MM.1S (cell line): ENCODE measurements at regions not wholly inside any gene's neighbourhood (a gene's known extent, or its start where the extent isn't known, plus 50 kb on each side); places are given as distances from the start of the nearest gene placed in this dataset.

Source experiments
- DNase-seq: peaks from one replicate; pipeline ENCODE4 v3.0.0-alpha.2; 2015
- H2AFZ ChIP-seq: fragments of 300-600 bp; sonication (generic); 2 replicates; pipeline ENCODE4 v1.6.0; 2016; ENCODE audit warnings: antibody characterized with exemption, low read length
- H3F3A ChIP-seq: fragments of 300-600 bp; sonication (generic); 2 replicates; pipeline ENCODE4 v1.6.1; 2016; ENCODE audit warnings: mild to moderate bottlenecking, antibody characterized with exemption, low read length, moderate library complexity, mixed read lengths; ENCODE audit not compliant: insufficient read depth
- H3K27ac ChIP-seq: fragments of 300-600 bp; sonication (generic); 2 replicates; pipeline ENCODE4 v1.5.1; 2016; ENCODE audit warnings: mild to moderate bottlenecking, low read length
- H3K27me3 ChIP-seq: fragments of 300-600 bp; sonication (generic); replicated peaks from 2 replicates; pipeline ENCODE4 v1.6.0; 2016; ENCODE audit warnings: low read length; ENCODE audit not compliant: insufficient read depth
- H3K36me3 ChIP-seq: fragments of 300-600 bp; sonication (generic); replicated peaks from 2 replicates; pipeline ENCODE4 v1.6.1; 2016; ENCODE audit warnings: mild to moderate bottlenecking, low read length, mixed read lengths; ENCODE audit not compliant: insufficient read depth
- H3K4me1 ChIP-seq: fragments of 300-600 bp; sonication (generic); 2 replicates; pipeline ENCODE4 v1.6.1; 2016; ENCODE audit warnings: low read length, mixed read lengths
- H3K4me2 ChIP-seq: fragments of 300-600 bp; sonication (generic); 2 replicates; pipeline ENCODE4 v1.6.0; 2016; ENCODE audit warnings: low read depth, low read length
- H3K4me3 ChIP-seq: fragments of 300-600 bp; sonication (generic); 2 replicates; pipeline ENCODE4 v1.5.1; 2016; ENCODE audit warnings: low read length, mixed read lengths
- H3K79me2 ChIP-seq: fragments of 300-600 bp; sonication (generic); 2 replicates; pipeline ENCODE4 v1.6.1; 2016; ENCODE audit warnings: mixed run types, low read length, mixed read lengths
- H3K9ac ChIP-seq: fragments of 300-600 bp; sonication (generic); 2 replicates; pipeline ENCODE4 v1.6.1; 2016; ENCODE audit warnings: low read length, mixed read lengths
- H3K9me2 ChIP-seq: fragments of 300-600 bp; sonication (generic); replicated peaks from 2 replicates; pipeline ENCODE4 v1.6.1; 2016; ENCODE audit warnings: mild to moderate bottlenecking, low read length, mixed read lengths; ENCODE audit not compliant: insufficient read depth
- H3K9me3 ChIP-seq: fragments of 300-600 bp; sonication (generic); replicated peaks from 2 replicates; pipeline ENCODE4 v1.6.1; 2016; ENCODE audit warnings: mild to moderate bottlenecking, low read length, mixed read lengths; ENCODE audit not compliant: insufficient read depth
- H4K20me1 ChIP-seq: fragments of 300-600 bp; sonication (generic); 2 replicates; pipeline ENCODE4 v1.6.1; 2016; ENCODE audit warnings: mild to moderate bottlenecking, low read length, moderate library complexity, mixed read lengths; ENCODE audit not compliant: insufficient read depth
- EZH2 ChIP-seq: fragments of 300-600 bp; sonication (generic); optimal IDR thresholded peaks from 2 replicates; pipeline ENCODE3; 2017; ENCODE audit warnings: low read depth, mild to moderate bottlenecking, antibody characterized with exemption, low read length, mixed read lengths
- EZH2phosphoT487 ChIP-seq: fragments of 300-600 bp; sonication (generic); IDR thresholded peaks from 2 replicates; pipeline ENCODE4 v1.6.1; 2018; ENCODE audit warnings: antibody characterized with exemption, low read length
- TF ChIP-seq, protein P1 (sequence below): fragments of 300-600 bp; sonication (generic); IDR thresholded peaks from 2 replicates; pipeline ENCODE4 v1.5.1; 2016; ENCODE audit warnings: antibody characterized with exemption, low read length, mixed read lengths

DNA sequence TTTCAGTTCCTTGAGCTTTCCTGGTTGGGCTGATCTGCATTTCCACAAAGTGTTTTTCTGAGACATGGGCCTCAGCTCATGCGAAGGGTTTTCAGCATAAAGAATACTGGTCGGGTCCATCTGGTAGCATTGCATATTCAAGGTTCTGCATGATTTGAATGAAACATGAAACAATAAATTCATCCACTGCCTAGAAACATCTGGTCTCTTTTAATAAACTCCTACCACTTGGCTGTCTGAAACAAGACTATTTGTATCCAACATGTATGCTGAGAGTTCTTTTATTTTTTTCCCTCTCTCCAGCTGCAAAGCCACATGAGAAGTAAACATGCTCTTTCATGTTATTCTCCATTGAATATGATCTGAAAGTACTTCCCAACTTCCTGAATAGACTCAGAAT, 314.9 kb upstream of the SOX11 start:
- TF ChIP-seq EZH2phosphoT487 (no peak), EZH2 (no peak)
- TF ChIP-seq, protein P1, sequence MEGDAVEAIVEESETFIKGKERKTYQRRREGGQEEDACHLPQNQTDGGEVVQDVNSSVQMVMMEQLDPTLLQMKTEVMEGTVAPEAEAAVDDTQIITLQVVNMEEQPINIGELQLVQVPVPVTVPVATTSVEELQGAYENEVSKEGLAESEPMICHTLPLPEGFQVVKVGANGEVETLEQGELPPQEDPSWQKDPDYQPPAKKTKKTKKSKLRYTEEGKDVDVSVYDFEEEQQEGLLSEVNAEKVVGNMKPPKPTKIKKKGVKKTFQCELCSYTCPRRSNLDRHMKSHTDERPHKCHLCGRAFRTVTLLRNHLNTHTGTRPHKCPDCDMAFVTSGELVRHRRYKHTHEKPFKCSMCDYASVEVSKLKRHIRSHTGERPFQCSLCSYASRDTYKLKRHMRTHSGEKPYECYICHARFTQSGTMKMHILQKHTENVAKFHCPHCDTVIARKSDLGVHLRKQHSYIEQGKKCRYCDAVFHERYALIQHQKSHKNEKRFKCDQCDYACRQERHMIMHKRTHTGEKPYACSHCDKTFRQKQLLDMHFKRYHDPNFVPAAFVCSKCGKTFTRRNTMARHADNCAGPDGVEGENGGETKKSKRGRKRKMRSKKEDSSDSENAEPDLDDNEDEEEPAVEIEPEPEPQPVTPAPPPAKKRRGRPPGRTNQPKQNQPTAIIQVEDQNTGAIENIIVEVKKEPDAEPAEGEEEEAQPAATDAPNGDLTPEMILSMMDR, result no peak
- Histone ChIP-seq H3K4me3 (no peak overlapping the region), H4K20me1 (no peaks in the 10 kb centered on the region), H3F3A (no peaks in the 10 kb centered on the region), H3K4me2 (no peak overlapping the region), H3K36me3 (no peaks in the 10 kb centered on the region), H3K9ac (no peak overlapping the region), H3K79me2 (no peaks in the 10 kb centered on the region), H3K4me1 (no peaks in the 10 kb centered on the region), H3K27ac (no peak overlapping the region), H2AFZ (no peak overlapping the region), H3K9me2 (no peaks in the 10 kb centered on the region), H3K27me3 (no peaks in the 10 kb centered on the region), H3K9me3 (no peaks in the 10 kb centered on the region)
- no peak for DNase-seq

GRCh38 chr2:5379811-5380210, 312.4 kb upstream of the SOX11 start:
- no peaks in the 10 kb centered on the region for H4K20me1 ChIP-seq

GRCh38 chr2:5385596-5385995, 306.6 kb upstream of the SOX11 start:
- Histone ChIP-seq H3K4me3 (no peak overlapping the region), H3K27ac (no peak overlapping the region), H3K9me3 (no peaks in the 10 kb centered on the region), H4K20me1 (no peaks in the 10 kb centered on the region), H3K4me2 (no peak overlapping the region), H3K9ac (no peak overlapping the region), H3K9me2 (no peaks in the 10 kb centered on the region), H2AFZ (no peak overlapping the region), H3K27me3 (no peaks in the 10 kb centered on the region), H3K36me3 (no peaks in the 10 kb centered on the region), H3K79me2 (no peaks in the 10 kb centered on the region), H3K4me1 (no peaks in the 10 kb centered on the region), H3F3A (no peaks in the 10 kb centered on the region)
- TF ChIP-seq, protein P1, result no peak
- TF ChIP-seq EZH2phosphoT487 (no peak), EZH2 (no peak)
- no peak for DNase-seq

More at GRCh38 chr2:5379811-5380210, 312.4 kb upstream of the SOX11 start:
- H2AFZ ChIP-seq, result no peak overlapping the region
- no peak overlapping the region for H3K4me3 ChIP-seq
- H3K9ac ChIP-seq, result no peak overlapping the region
- H3F3A ChIP-seq, result no peaks in the 10 kb centered on the region
- H3K9me2 ChIP-seq, result no peaks in the 10 kb centered on the region
- no peaks in the 10 kb centered on the region for H3K36me3 ChIP-seq
- no peaks in the 10 kb centered on the region for H3K27me3 ChIP-seq
- H3K27ac ChIP-seq, result no peak overlapping the region
- TF ChIP-seq, protein P1, result no peak
- no peak for TF ChIP-seq EZH2phosphoT487
- no peak for TF ChIP-seq EZH2
- H3K4me2 ChIP-seq, result no peak overlapping the region
- no peaks in the 10 kb centered on the region for H3K9me3 ChIP-seq
- no peaks in the 10 kb centered on the region for H3K79me2 ChIP-seq
- DNase-seq, result no peak
- no peaks in the 10 kb centered on the region for H3K4me1 ChIP-seq
